ENCODE measurements at regions not wholly inside any gene's neighbourhood (a gene's known extent, or its start where the extent isn't known, plus 50 kb on each side); places are given as distances from the start of the nearest gene placed in this dataset.

- no peak overlapping the region for H2AK5ac ChIP-seq (ENCODE audit: insufficient read length, low read length)
- H3K9ac ChIP-seq (ENCODE audit: extremely low read depth, insufficient read length, low read length) = no peak overlapping the region
- no peak overlapping the region for H4K5ac ChIP-seq (ENCODE audit: insufficient read length, low read depth, low read length)
- no peak for TF ChIP-seq CTCF (conservative IDR thresholded peaks at IDR 0.05)
- H2BK120ac ChIP-seq (ENCODE audit: low read depth, low read length, poor library complexity, severe bottlenecking) = no peak overlapping the region
- no peaks in the 10 kb centered on the region for H3K4me1 ChIP-seq (ENCODE audit: insufficient read depth, low read length)
- H3K27ac ChIP-seq (ENCODE audit: insufficient read length, low read depth, low read length) = no peak overlapping the region
- H3K23me2 ChIP-seq (ENCODE audit: insufficient read length, low read depth, low read length, poor library complexity, severe bottlenecking) = no peaks in the 10 kb centered on the region
- H2BK15ac ChIP-seq (ENCODE audit: low read depth, low read length) = no peak overlapping the region
- H2BK5ac ChIP-seq (ENCODE audit: insufficient read length, low read length) = no peak overlapping the region
- peaks cover 11 to 33% of the 10 kb centered on the region in 2 experiments for H3K4me1 Mint-ChIP-seq
- no peak overlapping the region for H4K8ac ChIP-seq (replicated peaks; ENCODE audit: insufficient read length, low read depth, low read length)
- H3K4me2 ChIP-seq (ENCODE audit: insufficient read depth, insufficient read length, low read length) = no peak overlapping the region
- H3K18ac ChIP-seq (ENCODE audit: insufficient read length, low read depth, low read length) = no peak overlapping the region
- H3K79me2 ChIP-seq (ENCODE audit: insufficient read depth, low read length) = no peaks in the 10 kb centered on the region
- no CpG with 5 or more reads among the region's 19 CpGs for WGBS (ENCODE audit: extremely low coverage, insufficient read length, low lambda C conversion rate)
- H4K91ac ChIP-seq (ENCODE audit: insufficient read length, low read depth, low read length) = no peak overlapping the region
- DNase-seq = no peak
- no peaks in the 10 kb centered on the region for H4K20me1 ChIP-seq (ENCODE audit: control insufficient read depth, insufficient read depth, insufficient read length)
- H3K27ac Mint-ChIP-seq = no peak overlapping the region
- no peak overlapping the region for H2BK12ac ChIP-seq (ENCODE audit: insufficient read length, low read depth, low read length)
- H3T11ph ChIP-seq (ENCODE audit: low read length) = no peak overlapping the region
- no peaks in the 10 kb centered on the region for H3K36me3 Mint-ChIP-seq (ENCODE audit: insufficient read depth in 1 of 3, low read depth in 3 of 3)
- no peak overlapping the region for H2AFZ ChIP-seq (ENCODE audit: low read length)
- no peaks in the 10 kb centered on the region for H3K27me3 ChIP-seq (ENCODE audit: insufficient read depth, low read length)
- H2BK20ac ChIP-seq (ENCODE audit: low read depth, low read length, poor library complexity, severe bottlenecking) = no peak overlapping the region
- no peak overlapping the region for H3K4me3 Mint-ChIP-seq
- H3K27me3 Mint-ChIP-seq (ENCODE audit: low read depth) = peaks cover 13% of the 10 kb centered on the region
- no peak overlapping the region for H3K4ac ChIP-seq (ENCODE audit: low read depth, low read length)
- H3K14ac ChIP-seq (ENCODE audit: insufficient read depth, low read length) = no peak overlapping the region
- H3K56ac ChIP-seq (ENCODE audit: insufficient read length, low read depth, low read length) = no peak overlapping the region
- H3K79me1 ChIP-seq (ENCODE audit: insufficient read depth, low read depth, low read length, poor library complexity, severe bottlenecking) = no peaks in the 10 kb centered on the region
- H3K23ac ChIP-seq (ENCODE audit: insufficient read length, low read depth, low read length) = no peak overlapping the region
- no peaks in the 10 kb centered on the region for H3K9me3 Mint-ChIP-seq
- no peaks in the 10 kb centered on the region for H3K9me3 ChIP-seq (ENCODE audit: control insufficient read depth, low read depth, low read length)
Measured at GRCh38 chr15:70254311-70254869, 156.7 kb upstream of the TLE3 start.
